NB4 (cell line): ENCODE measurements at regions not wholly inside any gene's neighbourhood (a gene's known extent, or its start where the extent isn't known, plus 50 kb on each side); places are given as distances from the start of the nearest gene placed in this dataset.
"Not testable (repeated sequence)": the region's sequence is repeated elsewhere in the genome, so short reads cannot be mapped to it uniquely, and the experiment has no call there.

ENCODE experiments used
- DNase-seq: peaks from one replicate; pipeline ENCODE4 v3.0.0; 2010; ENCODE audit warnings: low read depth
- H3K4me3 ChIP-seq: one replicate; pipeline ENCODE4 v1.5.1; 2011; ENCODE audit warnings: mild to moderate bottlenecking, low read depth, low read length, moderate library complexity
- MYC ChIP-seq: IDR thresholded peaks from 2 replicates; pipeline ENCODE4 v1.6.1; 2011; ENCODE audit warnings: low read depth, low read length
- POLR2A ChIP-seq: IDR thresholded peaks from 2 replicates; pipeline ENCODE4 v1.6.1; 2011; ENCODE audit warnings: mild to moderate bottlenecking; ENCODE audit not compliant: insufficient read length; ENCODE audit errors: extremely low read depth
- TF ChIP-seq, protein P1 (sequence below): IDR thresholded peaks from one replicate; pipeline ENCODE4 v1.5.1; 2012; ENCODE audit warnings: low read depth, low read length
- TF ChIP-seq, protein P2 (sequence below): IDR thresholded peaks from 2 replicates; pipeline ENCODE4 v1.6.1; 2011; ENCODE audit warnings: low read depth, low read length

DNA sequence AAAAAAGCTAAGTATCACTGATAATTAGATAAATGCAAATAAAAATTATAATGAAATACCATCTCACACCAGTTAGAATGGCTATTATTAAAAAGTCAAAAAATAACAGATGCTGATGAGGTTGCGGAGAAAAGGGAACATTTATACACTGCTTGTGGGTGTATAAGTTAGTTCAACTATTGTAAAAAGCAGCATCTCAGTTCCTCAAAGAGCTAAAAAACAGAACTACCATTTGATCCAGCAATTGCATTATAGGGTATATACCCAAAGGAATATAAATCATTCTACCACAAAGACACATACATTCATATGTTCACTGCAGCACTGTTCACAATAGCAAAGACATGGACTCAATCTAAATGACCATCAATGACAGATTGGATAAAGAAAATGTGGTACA, 120.3 kb upstream of the ZBED5 start:
- TF ChIP-seq POLR2A (no peak), MYC (no peak)
- TF ChIP-seq, protein P1, sequence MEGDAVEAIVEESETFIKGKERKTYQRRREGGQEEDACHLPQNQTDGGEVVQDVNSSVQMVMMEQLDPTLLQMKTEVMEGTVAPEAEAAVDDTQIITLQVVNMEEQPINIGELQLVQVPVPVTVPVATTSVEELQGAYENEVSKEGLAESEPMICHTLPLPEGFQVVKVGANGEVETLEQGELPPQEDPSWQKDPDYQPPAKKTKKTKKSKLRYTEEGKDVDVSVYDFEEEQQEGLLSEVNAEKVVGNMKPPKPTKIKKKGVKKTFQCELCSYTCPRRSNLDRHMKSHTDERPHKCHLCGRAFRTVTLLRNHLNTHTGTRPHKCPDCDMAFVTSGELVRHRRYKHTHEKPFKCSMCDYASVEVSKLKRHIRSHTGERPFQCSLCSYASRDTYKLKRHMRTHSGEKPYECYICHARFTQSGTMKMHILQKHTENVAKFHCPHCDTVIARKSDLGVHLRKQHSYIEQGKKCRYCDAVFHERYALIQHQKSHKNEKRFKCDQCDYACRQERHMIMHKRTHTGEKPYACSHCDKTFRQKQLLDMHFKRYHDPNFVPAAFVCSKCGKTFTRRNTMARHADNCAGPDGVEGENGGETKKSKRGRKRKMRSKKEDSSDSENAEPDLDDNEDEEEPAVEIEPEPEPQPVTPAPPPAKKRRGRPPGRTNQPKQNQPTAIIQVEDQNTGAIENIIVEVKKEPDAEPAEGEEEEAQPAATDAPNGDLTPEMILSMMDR = no peak
- TF ChIP-seq, protein P2, sequence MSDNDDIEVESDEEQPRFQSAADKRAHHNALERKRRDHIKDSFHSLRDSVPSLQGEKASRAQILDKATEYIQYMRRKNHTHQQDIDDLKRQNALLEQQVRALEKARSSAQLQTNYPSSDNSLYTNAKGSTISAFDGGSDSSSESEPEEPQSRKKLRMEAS = no peak
- DNase-seq = no peak

DNA sequence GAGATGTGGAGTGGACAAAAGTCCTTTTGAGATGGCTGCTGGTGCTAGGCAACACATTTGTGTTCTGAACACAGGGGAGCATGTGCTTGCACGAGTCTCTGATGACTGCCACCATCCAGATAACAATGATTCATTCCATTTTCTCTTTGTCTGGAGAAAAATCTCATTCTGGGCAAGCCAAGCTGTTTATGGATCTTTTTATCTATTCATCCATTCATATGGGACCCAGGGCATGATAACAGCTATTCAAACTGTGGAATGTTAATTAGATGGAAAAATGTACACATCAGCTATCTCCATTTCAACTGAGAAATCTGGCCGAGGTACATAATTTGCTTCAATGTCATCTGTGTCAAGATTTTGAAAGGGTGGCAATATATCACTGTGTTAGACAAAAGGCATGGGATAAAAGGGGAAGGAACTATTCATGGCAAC, 117.5 kb upstream of the ZBED5 start:
- no peak for DNase-seq
- TF ChIP-seq, protein P2 = no peak
- TF ChIP-seq POLR2A (no peak), MYC (no peak)
- TF ChIP-seq, protein P1 = no peak
- H3K4me3 ChIP-seq = no peak overlapping the region

More for the DNA sequence above, 120.3 kb upstream of the ZBED5 start:
- H3K4me3 ChIP-seq = no peak overlapping the region

DNA sequence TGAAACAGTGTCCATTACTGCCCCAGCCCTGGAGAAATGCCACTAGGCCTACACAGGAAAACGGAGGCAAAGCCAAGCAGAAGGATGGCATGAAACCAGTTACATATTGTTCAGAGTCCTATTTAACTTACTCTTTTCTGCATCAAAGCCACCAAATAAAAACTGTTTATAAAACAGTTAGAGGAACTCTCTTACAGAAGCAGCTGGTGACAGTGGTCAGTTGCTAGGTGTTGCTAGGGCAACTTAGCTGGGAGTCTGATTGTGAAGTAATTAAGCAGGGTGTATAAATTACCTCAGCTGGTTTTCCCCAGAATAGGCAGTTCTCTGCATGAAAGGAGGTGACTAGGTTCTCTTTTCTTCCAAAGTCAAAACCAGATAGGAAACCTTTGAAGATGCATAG, 115.6 kb upstream of the ZBED5 start:
- no peak for DNase-seq
- no peak overlapping the region for H3K4me3 ChIP-seq
- TF ChIP-seq, protein P1 = no peak
- TF ChIP-seq POLR2A (no peak), MYC (no peak)
- TF ChIP-seq, protein P2 = no peak

DNA sequence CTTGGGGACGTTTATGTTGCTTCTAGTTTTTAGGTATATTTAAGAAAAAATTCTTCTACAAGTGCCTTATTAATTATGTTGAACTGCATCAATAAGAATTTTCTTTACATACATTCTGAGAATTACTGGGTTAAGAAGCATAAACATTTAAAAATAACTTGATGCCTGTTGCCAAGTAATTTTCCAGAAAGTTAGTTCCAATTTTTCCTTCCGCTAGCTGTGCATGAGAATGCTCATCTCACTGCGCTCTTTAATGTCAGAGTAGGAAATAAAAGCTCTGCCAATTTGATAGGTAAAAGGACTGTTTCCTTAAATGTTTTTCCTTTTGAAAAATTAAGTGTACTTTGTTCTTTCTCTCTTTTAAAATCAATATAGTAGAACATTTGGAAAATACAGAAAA, 113.1 kb upstream of the ZBED5 start:
- no peak overlapping the region for H3K4me3 ChIP-seq
- no peak for DNase-seq
- TF ChIP-seq, protein P2 = no peak
- TF ChIP-seq, protein P1 = no peak
- no peak for TF ChIP-seq MYC
- TF ChIP-seq POLR2A = no peak

DNA sequence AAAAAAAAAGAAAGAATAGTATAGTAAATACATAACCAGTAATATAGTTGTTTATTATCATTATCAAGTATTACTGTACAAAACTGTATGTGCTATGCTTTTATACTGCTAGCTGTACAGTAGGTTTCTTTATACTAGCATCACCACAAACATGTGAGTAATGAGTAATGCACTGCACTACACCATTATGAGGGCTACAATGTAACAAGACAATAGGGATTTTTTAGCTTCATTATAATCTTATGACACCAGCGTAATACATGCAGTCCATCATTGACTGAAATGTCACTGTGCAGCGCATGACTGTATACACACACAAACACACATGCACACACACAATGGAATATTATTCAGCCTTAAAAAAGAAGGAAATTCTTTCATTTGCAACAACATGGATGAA, 111.5 kb upstream of the ZBED5 start:
- no peak for TF ChIP-seq MYC
- TF ChIP-seq POLR2A = no peak
- no peak for DNase-seq
- no peak overlapping the region for H3K4me3 ChIP-seq

DNA sequence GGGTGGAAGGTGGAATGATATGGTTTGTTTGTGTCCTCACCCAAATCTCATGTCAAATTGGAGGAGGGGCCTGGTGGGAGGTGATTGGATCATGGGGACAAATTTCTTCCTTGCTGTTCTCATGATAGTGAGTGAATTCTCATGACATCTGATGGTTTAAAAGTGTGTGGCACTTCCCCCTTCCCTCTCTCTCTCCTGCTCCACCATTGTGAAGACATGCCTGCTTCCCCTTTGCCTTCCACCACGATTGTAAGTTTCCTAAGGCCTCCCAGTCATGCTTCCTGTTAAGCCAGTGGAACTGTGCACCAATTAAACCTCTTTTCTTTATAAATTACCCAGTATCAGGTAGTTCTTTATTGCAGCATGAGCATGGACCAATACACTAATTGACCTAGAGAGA, 99.0 kb upstream of the ZBED5 start:
- not testable (repeated sequence) for DNase-seq, H3K4me3 ChIP-seq

DNA sequence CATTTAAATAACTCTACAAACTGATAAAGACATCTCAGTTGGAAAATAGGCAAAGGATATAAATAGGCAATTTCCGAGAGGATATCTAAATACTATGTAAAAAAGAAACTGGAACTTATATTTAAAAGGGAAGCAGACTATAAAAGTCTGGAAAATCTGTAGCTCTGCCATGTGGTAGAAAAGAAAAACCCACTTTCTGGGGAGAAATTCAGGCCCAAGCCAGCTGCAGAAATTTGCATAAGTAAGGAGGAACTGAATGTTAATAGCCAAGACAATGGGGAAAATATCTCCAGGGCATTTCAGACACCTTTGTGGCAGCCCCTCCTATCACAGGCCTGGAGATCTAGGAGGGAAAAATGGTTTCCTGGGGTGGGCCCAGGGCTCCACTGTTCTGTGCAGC, 97.8 kb upstream of the ZBED5 start:
- TF ChIP-seq, protein P2 = no peak
- TF ChIP-seq MYC = no peak
- TF ChIP-seq, protein P1 = no peak
- no peak for TF ChIP-seq POLR2A
- no peak overlapping the region for H3K4me3 ChIP-seq
- DNase-seq = no peak
